Neural progenitor cell (in vitro differentiated cells): ENCODE measurements at regions not wholly inside any gene's neighbourhood (a gene's known extent, or its start where the extent isn't known, plus 50 kb on each side); places are given as distances from the start of the nearest gene placed in this dataset.

Source experiments
- DNase-seq: peaks from one replicate; pipeline ENCODE4 v3.0.0-alpha.2; 2016; ENCODE audit warnings: low spot score
- H2AFZ ChIP-seq: fragments of 200-600 bp; sonication (generic); replicated peaks from 2 replicates; pipeline ENCODE4 v1.6.1; 2016; ENCODE audit warnings: antibody characterized with exemption
- H3F3A ChIP-seq: fragments of 200-600 bp; sonication (generic); 2 replicates; pipeline ENCODE4 v1.6.1; 2016; ENCODE audit warnings: antibody characterized with exemption, low read depth
- H3K27ac ChIP-seq: fragments of 200-600 bp; sonication (generic); 2 replicates; pipeline ENCODE4 v1.5.1; 2016; ENCODE audit warnings: mild to moderate bottlenecking
- H3K27me3 ChIP-seq: fragments of 200-600 bp; sonication (generic); 2 replicates; pipeline ENCODE4 v1.6.1; 2016; ENCODE audit warnings: mild to moderate bottlenecking, moderate library complexity
- H3K36me3 ChIP-seq: fragments of 200-600 bp; sonication (generic); 2 replicates; pipeline ENCODE4 v1.5.1; 2016
- H3K4me1 ChIP-seq: fragments of 200-600 bp; sonication (generic); 2 replicates; pipeline ENCODE4 v1.6.1; 2016; ENCODE audit warnings: mixed run types
- H3K4me2 ChIP-seq: fragments of 200-600 bp; sonication (generic); 2 replicates; pipeline ENCODE4 v1.6.1; 2016
- H3K4me3 ChIP-seq: fragments of 200-600 bp; sonication (generic); 2 replicates; pipeline ENCODE4 v1.5.1; 2016
- H3K79me2 ChIP-seq: fragments of 200-600 bp; sonication (generic); 2 replicates; pipeline ENCODE4 v1.6.1; 2016; ENCODE audit warnings: low read depth
- H3K9ac ChIP-seq: fragments of 200-600 bp; sonication (generic); 2 replicates; pipeline ENCODE4 v1.6.1; 2016
- H3K9me3 ChIP-seq: fragments of 200-600 bp; sonication (generic); 2 replicates; pipeline ENCODE4 v1.5.1; 2016; ENCODE audit warnings: low read depth
- H4K20me1 ChIP-seq: fragments of 200-600 bp; sonication (generic); 2 replicates; pipeline ENCODE4 v1.6.1; 2016; ENCODE audit warnings: low read depth
- H3K27ac Mint-ChIP-seq: 3 replicates; pipeline ENCODE4 v1.8.0; 2021; ENCODE audit warnings: mixed read lengths
- H3K27me3 Mint-ChIP-seq: 2 replicates; pipeline ENCODE4 v1.8.0; 2022; ENCODE audit warnings: low read depth, mild to moderate bottlenecking, inconsistent platforms, moderate library complexity, mixed read lengths; ENCODE audit not compliant: insufficient read depth
- H3K36me3 Mint-ChIP-seq: 3 replicates; pipeline ENCODE4 v1.8.0; 2021; ENCODE audit warnings: mixed read lengths
- H3K4me1 Mint-ChIP-seq: 3 replicates; pipeline ENCODE4 v1.8.0; 2021; ENCODE audit warnings: mixed read lengths
- H3K4me3 Mint-ChIP-seq: 3 replicates; pipeline ENCODE4 v1.8.0; 2021; ENCODE audit warnings: mild to moderate bottlenecking, moderate library complexity, mixed read lengths
- H3K9me3 Mint-ChIP-seq: 3 replicates; pipeline ENCODE4 v1.8.0; 2020; ENCODE audit warnings: mixed read lengths
- EZH2 ChIP-seq: fragments of 200-600 bp; sonication (generic); IDR thresholded peaks from 2 replicates; pipeline ENCODE4 v1.6.1; 2017; ENCODE audit warnings: antibody characterized with exemption, mild to moderate bottlenecking, moderate library complexity
- EZH2phosphoT487 ChIP-seq: fragments of 200-600 bp; sonication (generic); IDR thresholded peaks from 2 replicates; pipeline ENCODE4 v1.6.1; 2017; ENCODE audit warnings: antibody characterized with exemption
- TF ChIP-seq, protein P1 (sequence below): fragments of 200-600 bp; sonication (generic); IDR thresholded peaks from 2 replicates; pipeline ENCODE4 v1.5.1; 2017; ENCODE audit warnings: antibody characterized with exemption, mild to moderate bottlenecking

DNA sequence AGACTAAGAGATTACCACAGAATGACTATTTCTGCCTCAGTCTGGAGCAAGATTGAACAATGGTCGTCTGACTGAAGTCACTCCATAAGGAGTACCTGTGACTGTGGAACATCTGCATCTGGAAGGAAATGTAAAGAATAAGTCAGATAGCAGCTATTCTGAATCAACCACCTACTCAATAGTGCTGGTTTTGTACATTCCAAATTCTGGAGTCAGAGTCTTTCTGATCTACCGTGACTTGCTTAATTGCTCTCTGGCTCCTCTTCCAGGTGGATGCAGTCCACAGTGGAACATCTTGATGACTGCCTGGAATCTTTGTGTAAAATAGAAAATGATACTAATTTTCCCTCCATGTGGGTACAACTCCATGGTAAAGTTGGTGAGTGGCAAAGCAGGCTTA lies 156.3 kb upstream of the SEMA3C start:
- H3K9ac ChIP-seq = no peak overlapping the region

DNA sequence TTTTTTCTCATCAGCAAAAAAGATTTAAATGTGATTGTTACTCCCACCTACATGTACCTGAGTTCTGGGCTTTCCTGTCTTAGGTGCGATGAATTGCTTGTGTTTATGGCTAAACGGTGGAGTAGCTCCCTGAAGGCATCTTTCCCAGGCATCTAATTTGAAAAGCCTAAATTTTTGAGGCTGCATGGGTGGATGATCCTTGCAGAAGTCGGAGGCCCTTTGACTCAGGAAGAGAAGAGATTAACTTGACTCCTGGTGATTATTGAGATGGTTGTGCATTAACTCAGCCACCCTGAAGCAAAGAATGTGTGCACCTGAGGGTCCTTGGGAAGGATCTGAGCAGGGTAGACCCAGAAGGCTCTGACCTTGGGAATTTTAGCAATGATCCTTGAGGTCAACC lies 155.6 kb upstream of the SEMA3C start:
- H3K9ac ChIP-seq = no peak overlapping the region

More for the DNA sequence above, 156.3 kb upstream of the SEMA3C start:
- Mint-ChIP-seq H3K4me3 (no peak overlapping the region), H3K4me1 (peaks cover 2% of the 10 kb centered on the region), H3K27ac (no peak overlapping the region), H3K9me3 (peaks cover 27% of the 10 kb centered on the region), H3K27me3 (peaks cover 2% of the 10 kb centered on the region), H3K36me3 (peaks cover 5% of the 10 kb centered on the region)
- H4K20me1 ChIP-seq = no peaks in the 10 kb centered on the region
- H3K4me3 ChIP-seq = no peak overlapping the region
- no peaks in the 10 kb centered on the region for H3F3A ChIP-seq
- no peak for DNase-seq
- H3K4me2 ChIP-seq = no peak overlapping the region
- no peaks in the 10 kb centered on the region for H3K27me3 ChIP-seq
- no peak overlapping the region for H2AFZ ChIP-seq
- H3K4me1 ChIP-seq = no peaks in the 10 kb centered on the region
- no peak overlapping the region for H3K27ac ChIP-seq
- no peaks in the 10 kb centered on the region for H3K79me2 ChIP-seq
- TF ChIP-seq EZH2 (no peak), EZH2phosphoT487 (no peak)
- TF ChIP-seq, protein P1, sequence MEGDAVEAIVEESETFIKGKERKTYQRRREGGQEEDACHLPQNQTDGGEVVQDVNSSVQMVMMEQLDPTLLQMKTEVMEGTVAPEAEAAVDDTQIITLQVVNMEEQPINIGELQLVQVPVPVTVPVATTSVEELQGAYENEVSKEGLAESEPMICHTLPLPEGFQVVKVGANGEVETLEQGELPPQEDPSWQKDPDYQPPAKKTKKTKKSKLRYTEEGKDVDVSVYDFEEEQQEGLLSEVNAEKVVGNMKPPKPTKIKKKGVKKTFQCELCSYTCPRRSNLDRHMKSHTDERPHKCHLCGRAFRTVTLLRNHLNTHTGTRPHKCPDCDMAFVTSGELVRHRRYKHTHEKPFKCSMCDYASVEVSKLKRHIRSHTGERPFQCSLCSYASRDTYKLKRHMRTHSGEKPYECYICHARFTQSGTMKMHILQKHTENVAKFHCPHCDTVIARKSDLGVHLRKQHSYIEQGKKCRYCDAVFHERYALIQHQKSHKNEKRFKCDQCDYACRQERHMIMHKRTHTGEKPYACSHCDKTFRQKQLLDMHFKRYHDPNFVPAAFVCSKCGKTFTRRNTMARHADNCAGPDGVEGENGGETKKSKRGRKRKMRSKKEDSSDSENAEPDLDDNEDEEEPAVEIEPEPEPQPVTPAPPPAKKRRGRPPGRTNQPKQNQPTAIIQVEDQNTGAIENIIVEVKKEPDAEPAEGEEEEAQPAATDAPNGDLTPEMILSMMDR = no peak
- H3K36me3 ChIP-seq = no peaks in the 10 kb centered on the region
- no peaks in the 10 kb centered on the region for H3K9me3 ChIP-seq

DNA sequence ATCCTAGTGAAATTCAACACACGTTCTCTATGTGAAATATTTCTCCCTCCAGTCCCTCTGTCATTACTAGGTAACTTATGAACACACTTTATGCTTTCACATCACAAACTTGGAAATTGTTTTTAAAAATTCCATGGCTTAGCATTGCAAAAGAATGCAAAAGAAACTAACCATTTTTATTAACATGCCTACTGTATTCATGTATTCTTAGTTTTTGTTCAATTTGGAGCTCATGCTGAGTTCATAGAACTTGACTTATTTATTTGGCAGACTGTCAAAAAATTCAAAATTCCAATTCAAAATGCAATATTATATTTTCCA lies 155.0 kb upstream of the SEMA3C start:
- H3K9me3 Mint-ChIP-seq = peaks cover 27% of the 10 kb centered on the region
- no peak for TF ChIP-seq EZH2phosphoT487
- TF ChIP-seq EZH2 = no peak
- TF ChIP-seq, protein P1 = no peak
- H3F3A ChIP-seq = no peaks in the 10 kb centered on the region
- no peak for DNase-seq
- H3K79me2 ChIP-seq = no peaks in the 10 kb centered on the region
- H3K27ac Mint-ChIP-seq = no peak overlapping the region
- no peaks in the 10 kb centered on the region for H3K4me1 ChIP-seq
- no peak overlapping the region for H3K4me3 Mint-ChIP-seq
- H3K9ac ChIP-seq = no peak overlapping the region
- H3K27ac ChIP-seq = no peak overlapping the region
- H3K4me2 ChIP-seq = no peak overlapping the region
- H3K4me3 ChIP-seq = no peak overlapping the region
- H3K36me3 Mint-ChIP-seq = peaks cover 5% of the 10 kb centered on the region
- no peaks in the 10 kb centered on the region for H3K9me3 ChIP-seq
- H4K20me1 ChIP-seq = no peaks in the 10 kb centered on the region
- peaks cover 2% of the 10 kb centered on the region for H3K4me1 Mint-ChIP-seq
- H3K36me3 ChIP-seq = no peaks in the 10 kb centered on the region
- peaks cover 2% of the 10 kb centered on the region for H3K27me3 Mint-ChIP-seq
- no peaks in the 10 kb centered on the region for H3K27me3 ChIP-seq
- no peak overlapping the region for H2AFZ ChIP-seq

More for the DNA sequence above, 155.6 kb upstream of the SEMA3C start:
- Mint-ChIP-seq H3K27me3 (peaks cover 2% of the 10 kb centered on the region), H3K4me1 (peaks cover 2% of the 10 kb centered on the region), H3K36me3 (peaks cover 5% of the 10 kb centered on the region), H3K9me3 (peaks cover 27% of the 10 kb centered on the region), H3K27ac (no peak overlapping the region), H3K4me3 (no peak overlapping the region)
- Histone ChIP-seq H3K4me3 (no peak overlapping the region), H3K4me2 (no peak overlapping the region), H3K4me1 (no peaks in the 10 kb centered on the region), H3K27ac (no peak overlapping the region), H2AFZ (no peak overlapping the region), H4K20me1 (no peaks in the 10 kb centered on the region), H3K9me3 (no peaks in the 10 kb centered on the region), H3K27me3 (no peaks in the 10 kb centered on the region), H3K79me2 (no peaks in the 10 kb centered on the region), H3F3A (no peaks in the 10 kb centered on the region), H3K36me3 (no peaks in the 10 kb centered on the region)
- DNase-seq = no peak
- no peak for TF ChIP-seq EZH2
- no peak for TF ChIP-seq EZH2phosphoT487
- TF ChIP-seq, protein P1 = no peak
